NOMO-1 treated with DMSO at 0.1 percent for 48 hours (cell line): ENCODE measurements at regions not wholly inside any gene's neighbourhood (a gene's known extent, or its start where the extent isn't known, plus 50 kb on each side); places are given as distances from the start of the nearest gene placed in this dataset.

Source experiments
- DNase-seq: peaks from one replicate; lab custom pipeline; 2025; ENCODE audit not compliant: unreplicated experiment; lab: John Stamatoyannopoulos, UW

DNA sequence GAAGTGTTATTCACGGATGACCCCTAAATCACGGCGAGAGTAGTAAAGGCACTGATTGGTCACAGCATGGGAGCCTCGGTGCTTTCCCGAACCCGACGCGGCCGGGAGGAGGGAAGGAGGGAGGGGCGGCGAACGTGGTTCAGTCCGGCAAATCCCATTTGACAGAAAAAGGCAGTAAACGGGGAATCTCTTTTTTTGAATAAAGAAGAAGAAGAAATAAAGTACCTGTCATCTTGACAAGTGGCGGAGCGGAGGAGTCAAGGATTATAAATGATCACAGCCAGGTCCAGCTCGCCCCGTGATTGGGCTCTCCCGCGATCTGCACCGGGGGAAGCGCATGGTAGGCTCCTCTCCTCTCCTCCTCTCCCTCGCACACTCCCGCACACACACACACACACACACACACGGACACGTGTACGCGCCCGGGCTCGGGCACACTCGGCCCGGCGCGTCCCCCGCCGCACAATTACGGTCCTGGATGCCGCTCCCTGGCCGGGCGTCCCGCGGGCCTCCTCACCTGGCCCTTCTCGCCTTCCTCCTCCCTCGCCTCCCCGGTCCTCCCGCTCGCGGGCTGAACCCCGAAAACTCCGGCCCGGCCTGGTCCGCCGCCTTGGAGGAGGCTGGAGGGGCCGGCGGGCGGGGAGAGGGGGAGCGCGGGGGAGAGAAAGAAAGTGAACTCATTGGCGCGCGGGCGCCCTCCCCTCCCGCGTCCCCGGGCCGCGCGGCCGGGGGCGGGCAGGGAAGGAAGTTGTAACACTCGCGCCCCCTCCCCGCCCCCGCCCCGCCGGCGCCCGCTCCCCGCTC, 99.2 kb upstream of the TENM3 start:
- no peak for DNase-seq

DNA sequence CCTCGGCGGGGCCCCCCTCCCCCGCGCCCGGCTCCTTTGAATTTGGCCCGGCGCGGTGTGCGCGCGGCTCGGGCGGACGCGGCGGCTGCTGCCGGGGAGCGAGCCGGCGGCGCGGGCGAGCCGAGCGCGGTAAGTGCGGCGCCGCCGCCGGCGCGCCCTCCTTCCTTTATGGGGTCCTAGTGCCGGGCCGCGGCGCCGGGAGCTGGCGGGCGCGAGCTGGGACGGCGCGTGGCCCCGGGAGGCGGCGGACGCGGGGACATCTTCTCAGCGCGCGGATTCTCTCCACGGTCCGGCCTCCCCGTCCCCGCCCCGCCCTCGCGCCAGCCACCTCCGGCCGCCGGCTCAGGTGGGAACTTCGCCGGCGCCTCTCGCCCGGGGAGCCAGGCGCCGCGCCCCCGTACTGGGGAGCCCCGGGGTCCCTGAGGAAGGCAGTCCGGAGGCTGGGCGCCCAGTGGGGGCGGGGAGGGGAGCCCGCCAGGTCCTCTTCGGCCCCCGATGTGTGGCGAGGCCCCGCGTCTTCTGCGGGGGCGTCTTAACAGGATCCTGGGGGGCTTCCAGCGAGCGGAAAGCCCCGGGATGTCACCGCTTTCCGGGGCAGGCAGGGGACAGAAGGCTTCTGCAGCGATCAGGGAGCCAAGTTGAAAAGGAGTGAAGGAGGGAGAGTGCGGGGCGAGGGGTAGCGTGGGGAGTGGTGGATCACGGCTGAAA, 98.4 kb upstream of the TENM3 start:
- DNase-seq: no peak

DNA sequence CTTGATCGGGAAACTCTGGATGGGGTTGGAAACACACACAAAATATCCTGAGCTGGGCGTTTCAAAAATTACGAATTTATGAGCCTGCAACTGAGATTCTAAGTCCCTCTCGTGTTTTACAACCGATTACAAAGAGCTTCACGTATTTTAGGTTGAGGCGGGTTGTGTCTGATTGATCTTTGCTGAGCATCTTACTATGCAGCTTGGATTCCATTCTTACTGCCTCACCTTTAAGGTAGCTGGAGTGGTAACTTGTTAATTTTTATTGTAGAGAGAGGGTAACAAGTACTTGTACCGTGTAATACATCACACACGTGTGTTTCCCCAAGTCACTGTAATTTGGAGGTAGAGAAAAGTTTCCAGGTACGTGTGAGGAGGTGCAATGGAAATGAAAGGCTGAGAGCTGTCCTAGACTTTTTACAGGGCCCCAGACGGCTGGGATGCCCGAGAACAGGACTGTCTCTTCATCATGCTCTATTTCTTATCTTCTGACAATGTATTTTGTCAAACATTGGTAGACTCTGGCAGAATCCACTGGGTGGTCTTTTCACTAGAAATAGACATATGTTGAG, 97.8 kb upstream of the TENM3 start:
- DNase-seq: no peak

DNA sequence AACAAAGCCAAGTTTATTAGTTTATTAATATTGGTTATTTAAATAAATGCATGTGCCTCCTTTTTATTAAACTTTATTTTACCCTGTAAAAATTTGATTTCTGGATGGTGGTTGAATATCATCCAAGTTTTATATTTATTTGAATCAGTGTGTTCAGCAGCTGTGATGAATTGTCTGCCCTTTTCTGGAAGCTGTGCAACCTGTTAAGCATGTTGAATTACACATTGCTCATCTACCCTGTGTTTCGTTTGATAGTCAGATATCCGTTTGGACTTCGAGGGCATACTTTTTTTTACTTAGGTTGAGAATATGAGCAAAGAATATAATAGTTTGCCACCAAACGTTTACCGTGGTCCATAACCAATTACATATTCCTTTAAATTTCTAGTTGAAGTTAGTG, 95.8 kb upstream of the TENM3 start:
- DNase-seq: no peak

DNA sequence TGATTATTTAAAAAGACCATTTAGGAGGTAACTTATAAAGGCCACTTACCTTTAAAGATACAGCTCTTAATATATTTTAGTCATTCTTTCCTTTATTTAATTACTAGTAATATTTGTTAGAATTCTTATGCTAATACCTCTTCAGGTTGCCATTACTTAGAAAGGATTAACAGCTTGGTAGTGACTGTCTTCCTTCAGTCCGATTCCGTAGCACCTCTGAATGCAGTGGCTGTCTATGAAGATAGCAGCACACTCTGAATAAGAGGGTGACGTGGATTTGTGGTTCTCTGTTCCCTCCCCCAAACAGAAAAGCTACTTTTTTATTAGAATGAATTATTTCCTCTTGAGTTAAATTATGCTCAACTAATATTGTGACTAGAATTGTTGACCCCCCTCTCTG, 92.6 kb upstream of the TENM3 start:
- no peak for DNase-seq

DNA sequence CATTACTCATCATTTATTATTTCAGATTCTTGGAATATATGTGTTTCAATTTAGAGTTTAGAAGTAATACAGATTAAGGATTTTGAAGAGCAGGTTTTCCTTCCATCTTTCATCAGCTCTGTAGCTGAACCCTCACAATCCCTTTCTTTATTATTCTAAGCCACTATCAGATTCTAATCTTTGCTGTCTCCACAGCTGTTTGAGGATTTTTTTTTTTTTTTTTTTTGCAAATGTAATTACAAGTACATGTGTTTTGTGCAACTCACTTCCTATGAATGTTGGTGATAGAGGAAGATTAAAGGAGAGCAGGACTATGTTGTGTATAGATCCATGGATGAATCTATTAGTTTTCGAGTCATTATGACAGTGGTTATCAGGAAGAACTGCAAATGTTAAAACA, 87.4 kb upstream of the TENM3 start:
- no peak for DNase-seq

DNA sequence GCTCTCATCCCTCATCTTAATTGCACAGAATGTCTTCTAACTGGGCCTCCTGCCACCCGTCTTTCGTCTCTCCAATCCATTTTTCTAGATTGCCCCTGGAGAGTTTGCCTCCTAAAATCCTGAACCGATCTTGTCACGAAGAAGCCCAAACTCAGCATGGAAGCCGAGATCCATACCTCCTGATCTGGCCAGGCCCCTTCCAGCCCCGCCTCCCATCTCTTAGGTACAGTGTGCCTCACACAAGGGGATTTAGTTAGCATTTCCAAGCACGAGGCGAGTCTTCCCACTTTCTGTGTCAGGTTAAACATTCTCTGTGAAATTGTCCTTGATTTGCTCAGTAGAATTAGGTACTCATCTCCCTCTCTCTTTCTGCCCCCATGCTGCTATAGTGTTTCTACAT, 80.0 kb upstream of the TENM3 start:
- DNase-seq: no peak

DNA sequence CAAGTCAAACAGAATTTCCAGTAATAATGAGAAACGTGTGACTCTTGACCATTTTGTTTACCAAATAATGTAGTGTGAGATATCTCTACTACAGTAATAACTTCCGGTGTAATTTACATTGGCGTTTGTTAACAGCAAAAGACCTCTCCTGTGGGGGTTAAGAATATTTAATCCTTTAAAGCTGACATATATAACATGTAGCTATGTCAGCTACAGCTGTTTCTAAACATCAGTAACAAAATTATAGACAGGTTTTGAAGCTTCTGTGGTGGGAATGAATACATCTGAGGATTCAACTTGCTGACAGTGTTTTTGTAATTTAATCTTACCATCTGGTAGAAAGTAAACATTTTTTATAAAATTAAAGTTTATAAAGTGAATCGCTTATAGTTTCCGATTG, 73.6 kb upstream of the TENM3 start:
- DNase-seq: no peak

DNA sequence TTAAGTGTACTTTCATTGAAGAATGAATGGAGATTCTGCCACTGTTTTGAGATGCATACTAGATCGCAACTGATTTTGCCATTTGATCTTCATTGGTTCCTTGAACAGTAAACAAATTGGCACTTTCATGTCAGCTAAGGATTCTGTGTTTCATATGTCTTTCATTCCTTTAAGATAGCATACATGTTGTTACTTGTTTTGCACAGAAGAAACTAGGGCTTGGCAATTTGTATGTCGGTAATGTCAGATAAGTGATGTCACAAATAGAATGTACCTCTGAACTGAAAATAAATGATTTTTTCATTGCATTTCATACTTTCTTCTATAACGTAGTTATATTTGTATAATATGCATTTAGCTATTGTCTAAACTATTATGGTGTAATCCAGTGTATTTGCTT, 73.2 kb upstream of the TENM3 start:
- no peak for DNase-seq

DNA sequence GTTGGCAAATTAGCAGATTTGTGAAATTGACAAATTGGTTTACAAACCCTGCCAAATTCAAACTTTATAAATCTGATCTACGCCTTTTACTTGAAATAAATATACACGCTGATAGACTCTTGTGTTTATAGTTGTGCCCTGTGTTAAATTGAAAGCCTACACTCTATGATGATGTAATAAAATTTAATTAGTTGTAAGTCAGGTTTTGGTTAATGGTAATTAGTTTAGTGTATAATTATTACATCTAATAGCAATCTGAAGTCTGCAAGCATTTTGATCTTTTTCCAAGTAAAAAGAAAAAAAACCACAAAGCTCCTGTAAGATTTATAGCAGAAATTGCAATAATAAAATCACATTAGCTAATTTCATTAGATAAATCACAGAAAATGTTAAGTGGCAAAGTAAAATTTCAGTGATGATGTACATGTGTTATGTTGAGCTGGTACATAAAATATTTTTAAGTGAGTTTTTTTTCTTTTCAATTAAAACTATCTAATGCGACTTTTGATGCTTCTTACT, 72.7 kb upstream of the TENM3 start:
- DNase-seq: no peak

DNA sequence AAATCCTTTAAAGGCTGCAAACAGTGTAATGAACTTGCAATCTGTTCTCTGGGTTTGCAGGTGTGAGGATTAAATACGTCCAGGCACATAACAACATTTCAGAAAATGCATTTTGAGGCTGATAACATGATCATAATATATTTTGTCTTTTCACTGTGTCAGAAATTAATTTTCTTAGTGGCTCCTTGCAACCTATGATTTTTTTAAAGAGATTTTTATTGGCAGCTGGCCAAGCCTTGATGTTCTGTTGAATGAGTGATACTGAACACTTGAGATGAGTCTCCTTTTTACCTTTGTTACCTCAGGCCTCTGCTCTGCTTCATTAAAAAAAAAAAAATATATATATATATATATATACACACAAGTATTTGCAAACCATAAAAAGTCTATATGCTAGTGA, 68.2 kb upstream of the TENM3 start:
- no peak for DNase-seq

DNA sequence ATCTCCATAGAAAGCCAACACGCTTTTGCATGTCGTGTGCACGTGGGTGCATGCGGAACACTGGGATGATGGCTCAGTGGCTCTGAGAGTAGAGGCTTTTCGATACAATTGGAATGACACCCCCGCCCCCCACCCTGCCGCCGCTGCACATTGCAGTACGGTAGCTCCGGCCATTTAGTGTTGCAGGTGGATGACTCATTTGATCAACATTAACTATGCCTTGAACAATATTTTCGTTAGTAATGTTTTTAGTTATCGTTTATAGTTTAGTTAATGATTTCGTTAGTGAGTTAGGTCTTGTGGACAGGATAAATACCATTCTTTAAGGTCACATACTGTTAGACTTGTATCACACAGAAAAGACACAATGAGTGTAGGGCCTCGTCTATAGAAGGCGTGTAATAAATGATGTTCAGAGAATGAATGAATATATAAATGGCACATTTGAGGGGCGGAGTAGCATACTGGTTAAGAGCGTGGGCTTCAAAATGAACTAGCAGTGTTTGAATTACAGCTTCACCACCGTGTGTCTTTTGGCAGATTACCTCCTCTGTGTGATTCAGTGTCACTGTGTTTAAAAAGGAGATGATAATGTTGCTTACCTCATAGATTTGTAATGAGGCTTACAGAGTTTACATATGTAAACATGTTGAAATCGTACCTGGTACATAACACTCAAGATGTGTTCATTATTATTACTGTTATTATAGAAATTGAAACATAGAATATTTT, 67.2 kb upstream of the TENM3 start:
- DNase-seq: no peak

DNA sequence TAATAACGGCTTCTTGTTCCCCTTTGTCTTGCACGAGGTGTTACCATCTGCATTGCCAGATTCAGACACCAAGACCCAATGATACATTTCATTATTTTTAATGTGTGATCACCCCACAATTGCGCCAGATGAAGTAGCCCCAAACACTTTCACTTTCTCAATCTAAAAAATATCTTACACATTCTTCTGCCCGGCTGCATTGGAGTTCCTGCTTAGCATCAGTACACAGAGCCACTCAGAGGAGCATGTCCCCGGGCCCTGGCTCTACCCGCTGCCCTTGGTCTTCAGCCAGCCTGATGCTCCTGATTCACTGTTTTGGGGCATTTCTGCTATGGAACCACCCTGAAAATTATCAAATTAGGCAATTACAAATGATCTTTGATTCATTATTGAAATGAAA, 66.0 kb upstream of the TENM3 start:
- no peak for DNase-seq

DNA sequence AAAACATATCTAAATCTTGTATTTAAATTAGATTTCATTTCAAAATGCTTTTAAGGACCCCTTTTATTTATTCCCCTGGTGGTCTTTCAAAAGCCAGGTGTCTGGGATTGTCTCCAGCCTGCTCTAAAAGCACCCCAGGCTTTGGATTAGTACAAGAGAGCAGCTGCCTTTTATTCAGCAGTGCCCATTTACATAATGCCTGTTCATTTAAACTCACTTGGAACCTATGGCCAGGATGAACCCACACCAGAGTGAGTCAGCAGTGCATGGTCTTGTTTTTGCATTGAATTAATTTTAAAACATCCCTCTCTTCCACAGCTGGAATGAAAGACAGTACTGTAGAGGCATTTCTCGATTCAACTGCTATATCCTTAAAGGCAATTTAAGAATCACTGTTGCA, 64.1 kb upstream of the TENM3 start:
- DNase-seq: no peak

DNA sequence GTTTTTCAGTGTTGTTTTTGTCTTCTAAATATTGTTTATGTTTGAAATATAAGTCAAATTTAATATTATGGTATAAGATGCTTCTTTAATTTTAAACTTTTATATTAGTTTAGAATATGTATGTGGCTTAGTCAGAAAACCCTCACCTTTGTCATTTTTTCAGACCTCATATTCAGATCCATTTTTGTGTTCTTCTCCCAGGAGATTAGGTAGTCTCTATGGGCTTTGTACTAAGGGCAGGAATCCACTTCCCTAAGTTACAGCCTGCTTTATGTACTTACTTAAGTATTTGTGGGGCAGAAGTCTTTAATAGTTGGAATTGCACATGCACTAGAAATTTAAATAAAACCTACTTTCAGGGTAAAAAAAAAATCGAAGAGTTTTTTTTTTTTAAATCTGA, 63.5 kb upstream of the TENM3 start:
- DNase-seq: no peak

DNA sequence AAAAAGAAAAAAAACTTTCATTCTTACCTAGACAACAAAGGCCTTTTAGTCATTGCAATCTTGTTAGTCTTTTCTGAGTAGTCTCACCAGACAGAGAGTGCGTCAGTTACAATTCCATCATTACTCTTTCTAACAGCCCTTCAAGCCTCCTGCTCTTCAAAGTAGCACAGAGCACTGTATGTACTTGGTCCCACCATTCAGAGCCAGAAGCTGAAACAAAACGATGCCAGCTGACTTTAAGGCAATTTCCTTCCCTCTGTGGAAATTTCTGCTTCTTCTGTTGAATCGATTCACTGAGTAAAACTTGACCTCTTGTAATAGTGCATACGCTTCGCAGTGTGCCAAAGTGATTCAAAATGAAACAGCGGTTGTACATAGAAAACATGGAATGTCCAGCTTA, 57.7 kb upstream of the TENM3 start:
- no peak for DNase-seq

DNA sequence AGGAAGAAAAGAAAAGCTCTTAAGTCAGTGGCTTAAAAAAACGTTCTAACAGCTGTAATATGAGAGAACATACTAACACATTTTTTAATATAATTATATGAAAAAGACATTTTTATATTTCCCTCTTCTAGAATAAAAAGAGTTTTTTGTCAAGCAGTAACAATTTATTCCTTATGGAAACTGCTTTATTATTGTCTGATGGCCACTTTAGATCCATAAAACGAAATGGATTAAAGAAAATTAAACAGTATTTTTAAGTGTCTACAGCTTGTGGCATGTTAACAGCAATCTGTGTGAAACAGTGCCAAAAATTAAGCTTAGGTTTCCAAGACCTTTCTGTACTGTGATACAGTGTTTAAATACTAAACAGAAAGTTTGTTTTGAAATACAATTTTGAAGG, 55.5 kb upstream of the TENM3 start:
- DNase-seq: no peak

DNA sequence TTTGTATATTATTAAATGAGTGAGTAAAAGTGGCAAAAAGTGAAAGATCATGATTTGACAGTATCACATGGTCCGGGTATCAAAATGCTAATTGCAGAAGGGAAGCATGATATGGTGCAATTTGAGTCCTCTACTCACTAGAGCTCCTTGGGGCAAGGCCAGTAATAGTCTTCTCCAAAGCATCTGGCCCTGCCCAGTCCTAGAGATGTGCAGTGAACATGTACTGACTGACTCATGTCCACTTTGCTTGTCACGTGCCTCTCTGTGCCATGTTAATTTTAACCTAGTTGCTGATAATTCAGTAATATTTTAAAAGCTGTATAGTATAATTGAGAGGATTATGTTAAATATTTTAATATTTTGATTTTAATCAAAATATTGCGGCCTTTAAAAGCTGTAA, 54.6 kb upstream of the TENM3 start:
- DNase-seq: no peak

DNA sequence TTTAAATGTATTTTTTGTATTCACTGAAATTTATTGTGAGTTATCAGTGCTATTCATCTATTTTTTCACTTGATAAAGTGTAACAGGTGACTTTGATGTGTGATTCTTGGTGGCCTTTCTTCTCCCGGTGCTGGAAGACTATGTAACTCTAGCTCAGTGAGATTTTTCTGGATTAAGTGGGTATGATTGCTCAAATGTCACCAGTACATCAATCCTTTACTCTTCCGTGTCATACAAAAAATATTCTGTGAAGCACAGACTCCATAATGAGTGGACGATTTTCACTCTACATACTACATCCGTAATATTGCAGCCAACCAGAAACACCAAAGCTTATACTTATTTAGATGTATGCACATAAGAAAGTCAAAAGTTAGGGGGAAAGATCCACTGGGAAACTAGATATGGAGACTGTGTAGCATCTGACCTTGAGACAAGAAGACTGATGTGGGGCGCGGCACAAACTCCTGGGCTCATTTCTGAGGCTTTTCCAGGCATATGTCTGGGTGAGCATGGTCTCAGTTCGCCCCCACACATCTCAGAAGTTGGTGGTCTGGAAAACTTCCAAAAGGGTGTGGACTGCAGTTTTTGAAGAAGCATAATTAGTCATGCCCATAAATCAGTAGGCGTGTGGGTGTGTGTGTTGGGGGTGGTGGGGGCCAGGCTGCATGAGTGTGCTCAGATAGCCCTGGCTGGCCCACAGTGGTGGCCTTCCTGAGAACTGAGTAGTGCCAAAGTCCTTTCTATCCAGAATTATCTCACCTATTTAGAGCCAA, 53.9 kb upstream of the TENM3 start:
- DNase-seq: no peak

DNA sequence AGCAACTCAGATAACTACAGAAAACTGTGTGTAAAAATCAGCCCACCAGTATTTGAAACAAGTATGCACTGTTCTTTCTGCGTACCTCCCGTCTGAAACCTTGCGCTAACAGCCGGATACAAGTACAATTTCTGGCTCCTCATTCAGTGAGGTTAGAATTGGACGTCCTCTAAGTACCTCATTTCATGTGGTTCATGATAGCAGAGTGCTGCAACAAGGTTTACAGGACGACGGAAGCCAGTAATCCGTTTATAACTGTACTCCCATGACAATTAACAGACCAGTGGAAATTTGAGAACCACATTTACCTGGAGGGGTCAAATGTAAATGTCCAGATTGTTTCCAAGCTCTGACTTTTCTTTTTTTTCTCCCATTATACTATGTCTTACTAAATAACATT, 52.9 kb upstream of the TENM3 start:
- no peak for DNase-seq
